ENCODE measurements at regions not wholly inside any gene's neighbourhood (a gene's known extent, or its start where the extent isn't known, plus 50 kb on each side); places are given as distances from the start of the nearest gene placed in this dataset.
"Not testable (repeated sequence)": the region's sequence is repeated elsewhere in the genome, so short reads cannot be mapped to it uniquely, and the experiment has no call there.

- no peak for TF ChIP-seq EZH2 (IDR thresholded peaks at IDR 0.05; ENCODE audit: low read depth)
- no peak for TF ChIP-seq CTCF (conservative IDR thresholded peaks at IDR 0.05)
- intact Hi-C loops (cut with micrococcal nuclease; ENCODE audit: unreplicated experiment): no loop called here
- H3K4me3 ChIP-seq: no peak overlapping the region
- no TSS peak for BruUV-seq (replicated peaks)
- ChIA-PET CTCF (no interaction called here), POLR2A (ENCODE audit: unreplicated experiment) (no interaction called here)
- H4K20me1 ChIP-seq (ENCODE audit: insufficient read depth): no peaks in the 10 kb centered on the region
- no peak overlapping the region for H3K4me2 ChIP-seq
- no peak for DNase-seq
- H3K4me1 ChIP-seq (replicated peaks; ENCODE audit: insufficient read depth): no peaks in the 10 kb centered on the region
- no peak overlapping the region for H3K27ac ChIP-seq
- H3K79me2 ChIP-seq (ENCODE audit: low read depth): no peaks in the 10 kb centered on the region
- H3F3A ChIP-seq (ENCODE audit: insufficient read depth, low read depth): no peaks in the 10 kb centered on the region
- no peaks in the 10 kb centered on the region for H3K9me3 ChIP-seq (ENCODE audit: insufficient read depth, low read depth)
- H3K9me2 ChIP-seq (ENCODE audit: insufficient read depth): no peaks in the 10 kb centered on the region
- no peaks in the 10 kb centered on the region for H3K27me3 ChIP-seq (ENCODE audit: insufficient read depth, low read depth)
- no peaks in the 10 kb centered on the region for H3K36me3 ChIP-seq (ENCODE audit: low read depth)
- H2AFZ ChIP-seq: no peak overlapping the region
Observed at GRCh38 chr2:102871707-102872106, 109.9 kb downstream of the TMEM182 start.

- H2AFZ ChIP-seq: no peak overlapping the region
- H3K4me1 ChIP-seq (replicated peaks; ENCODE audit: insufficient read depth): no peaks in the 10 kb centered on the region
- no peaks in the 10 kb centered on the region for H3F3A ChIP-seq (ENCODE audit: insufficient read depth, low read depth)
- no peaks in the 10 kb centered on the region for H3K36me3 ChIP-seq (ENCODE audit: low read depth)
- H3K4me3 ChIP-seq: no peak overlapping the region
- no peak for TF ChIP-seq EZH2 (IDR thresholded peaks at IDR 0.05; ENCODE audit: low read depth)
- no peak; the same call in 1 of the 2 replicates for TF ChIP-seq CTCF (conservative IDR thresholded peaks at IDR 0.05)
- no peaks in the 10 kb centered on the region for H4K20me1 ChIP-seq (ENCODE audit: insufficient read depth)
- H3K9me2 ChIP-seq (ENCODE audit: insufficient read depth): no peaks in the 10 kb centered on the region
- H3K9me3 ChIP-seq (ENCODE audit: insufficient read depth, low read depth): no peaks in the 10 kb centered on the region
- H3K4me2 ChIP-seq: no peak overlapping the region
- H3K27ac ChIP-seq: no peak overlapping the region
- POLR2A ChIA-PET (ENCODE audit: unreplicated experiment): no interaction called here
- no peaks in the 10 kb centered on the region for H3K79me2 ChIP-seq (ENCODE audit: low read depth)
- intact Hi-C loops (cut with micrococcal nuclease; ENCODE audit: unreplicated experiment): no loop called here
- no peaks in the 10 kb centered on the region for H3K27me3 ChIP-seq (ENCODE audit: insufficient read depth, low read depth)
- no TSS peak for BruUV-seq (replicated peaks)
- CTCF ChIA-PET: interaction anchor here (0.6 kb wide), 1 partner anchor 112 kb away, joined by 3 read pairs; no protein-coding TSS in a partner anchor
- DNase-seq: no peak
Observed at GRCh38 chr2:102872388-102872787, 110.6 kb downstream of the TMEM182 start.

- H3K79me2 ChIP-seq (ENCODE audit: low read depth); H2AFZ ChIP-seq; H3K9me3 ChIP-seq (ENCODE audit: insufficient read depth, low read depth); H3K9me2 ChIP-seq (ENCODE audit: insufficient read depth); DNase-seq; H4K20me1 ChIP-seq (ENCODE audit: insufficient read depth); CTCF ChIA-PET; intact Hi-C loops (cut with micrococcal nuclease; ENCODE audit: unreplicated experiment); H3K27me3 ChIP-seq (ENCODE audit: insufficient read depth, low read depth); H3F3A ChIP-seq (ENCODE audit: insufficient read depth, low read depth); H3K4me1 ChIP-seq (replicated peaks; ENCODE audit: insufficient read depth); H3K27ac ChIP-seq; BruUV-seq (replicated peaks); H3K4me2 ChIP-seq; H3K4me3 ChIP-seq; H3K36me3 ChIP-seq (ENCODE audit: low read depth); POLR2A ChIA-PET (ENCODE audit: unreplicated experiment): not testable (repeated sequence)
Observed at GRCh38 chr2:102879513-102879912, 117.7 kb downstream of the TMEM182 start.

GRCh38 chr2:102880731-102881130 is 118.9 kb downstream of the TMEM182 start:
- intact Hi-C loops (cut with micrococcal nuclease; ENCODE audit: unreplicated experiment): no loop called here
- H3K27ac ChIP-seq: no peak overlapping the region
- H4K20me1 ChIP-seq (ENCODE audit: insufficient read depth): no peaks in the 10 kb centered on the region
- DNase-seq: no peak
- no peaks in the 10 kb centered on the region for H3K9me2 ChIP-seq (ENCODE audit: insufficient read depth)
- ChIA-PET CTCF (no interaction called here), POLR2A (ENCODE audit: unreplicated experiment) (no interaction called here)
- H3F3A ChIP-seq (ENCODE audit: insufficient read depth, low read depth): no peaks in the 10 kb centered on the region
- no peaks in the 10 kb centered on the region for H3K79me2 ChIP-seq (ENCODE audit: low read depth)
- H3K27me3 ChIP-seq (ENCODE audit: insufficient read depth, low read depth): no peaks in the 10 kb centered on the region
- no peak overlapping the region for H3K4me2 ChIP-seq
- no peaks in the 10 kb centered on the region for H3K4me1 ChIP-seq (replicated peaks; ENCODE audit: insufficient read depth)
- no peak for TF ChIP-seq EZH2 (IDR thresholded peaks at IDR 0.05; ENCODE audit: low read depth)
- no peak for TF ChIP-seq CTCF (conservative IDR thresholded peaks at IDR 0.05)
- H2AFZ ChIP-seq: no peak overlapping the region
- BruUV-seq (replicated peaks): no TSS peak
- H3K9me3 ChIP-seq (ENCODE audit: insufficient read depth, low read depth): no peaks in the 10 kb centered on the region
- H3K36me3 ChIP-seq (ENCODE audit: low read depth): no peaks in the 10 kb centered on the region
- H3K4me3 ChIP-seq: no peak overlapping the region
